HepG2 (cell line): ENCODE measurements at regions not wholly inside any gene's neighbourhood (a gene's known extent, or its start where the extent isn't known, plus 50 kb on each side); places are given as distances from the start of the nearest gene placed in this dataset.

Source experiments
- AHR ChIP-seq: IDR thresholded peaks from 2 replicates; pipeline ENCODE4 v1.6.1; 2018; ENCODE audit warnings: missing genetic modification reagents, missing compliant biosample characterization
- EZH2 ChIP-seq: conservative IDR thresholded peaks from 2 replicates; pipeline ENCODE4 v1.6.1; 2012; ENCODE audit warnings: mild to moderate bottlenecking, low read depth, low read length, moderate library complexity
- GATAD2A ChIP-seq: IDR thresholded peaks from 2 replicates; pipeline ENCODE4 v1.6.1; 2016
- HIVEP1 ChIP-seq: sonication (generic); formaldehyde crosslinking; IDR thresholded peaks from 2 replicates; pipeline ENCODE4 v1.4.0; 2020; ENCODE audit warnings: mild to moderate bottlenecking, missing genetic modification reagents
- NFYB ChIP-seq: sonication (generic); formaldehyde crosslinking; IDR thresholded peaks from 2 replicates; pipeline ENCODE4 v1.4.0; 2020; ENCODE audit warnings: missing genetic modification reagents
- TF ChIP-seq, protein P1 (sequence below): sonication (generic); formaldehyde crosslinking; IDR thresholded peaks from 2 replicates; pipeline ENCODE4 v1.4.0; 2020; ENCODE audit warnings: mild to moderate bottlenecking, missing genetic modification reagents
- TF ChIP-seq, protein P2 (sequence below): sonication (generic); formaldehyde crosslinking; IDR thresholded peaks from 2 replicates; pipeline ENCODE4 v1.5.0; 2020; ENCODE audit warnings: mild to moderate bottlenecking, missing genetic modification reagents, moderate library complexity
- TF ChIP-seq, protein P3 (sequence below): sonication (generic); formaldehyde crosslinking; conservative IDR thresholded peaks from 2 replicates; pipeline ENCODE4 v1.8.1; 2023; ENCODE audit warnings: missing genetic modification reagents

DNA sequence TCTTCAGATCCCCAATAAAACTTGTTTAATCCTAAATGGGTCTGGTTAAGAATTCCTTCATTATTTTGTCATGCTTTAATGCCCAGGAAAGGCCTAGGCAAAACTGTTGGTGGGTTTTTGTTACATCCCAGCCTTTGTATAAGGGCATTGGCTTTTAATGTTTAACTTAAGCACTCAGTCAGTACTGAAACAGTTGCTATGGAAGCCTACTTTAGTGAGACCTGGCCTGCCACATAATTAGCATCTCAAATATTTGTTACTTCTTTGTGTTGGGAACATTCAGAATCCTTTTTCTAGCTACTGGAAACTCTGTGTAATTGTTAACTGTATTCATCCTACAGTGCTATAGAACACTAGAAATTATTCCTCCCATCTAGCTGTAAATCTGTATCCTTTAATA, 369.6 kb upstream of the ATP10A start:
- TF ChIP-seq AHR (CRISPR knock-in tag) = no peak
- TF ChIP-seq EZH2 = no peak
- TF ChIP-seq HIVEP1 = no peak
- TF ChIP-seq, protein P1, sequence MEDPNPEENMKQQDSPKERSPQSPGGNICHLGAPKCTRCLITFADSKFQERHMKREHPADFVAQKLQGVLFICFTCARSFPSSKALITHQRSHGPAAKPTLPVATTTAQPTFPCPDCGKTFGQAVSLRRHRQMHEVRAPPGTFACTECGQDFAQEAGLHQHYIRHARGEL (CRISPR knock-in tag) = no peak
- TF ChIP-seq, protein P2, sequence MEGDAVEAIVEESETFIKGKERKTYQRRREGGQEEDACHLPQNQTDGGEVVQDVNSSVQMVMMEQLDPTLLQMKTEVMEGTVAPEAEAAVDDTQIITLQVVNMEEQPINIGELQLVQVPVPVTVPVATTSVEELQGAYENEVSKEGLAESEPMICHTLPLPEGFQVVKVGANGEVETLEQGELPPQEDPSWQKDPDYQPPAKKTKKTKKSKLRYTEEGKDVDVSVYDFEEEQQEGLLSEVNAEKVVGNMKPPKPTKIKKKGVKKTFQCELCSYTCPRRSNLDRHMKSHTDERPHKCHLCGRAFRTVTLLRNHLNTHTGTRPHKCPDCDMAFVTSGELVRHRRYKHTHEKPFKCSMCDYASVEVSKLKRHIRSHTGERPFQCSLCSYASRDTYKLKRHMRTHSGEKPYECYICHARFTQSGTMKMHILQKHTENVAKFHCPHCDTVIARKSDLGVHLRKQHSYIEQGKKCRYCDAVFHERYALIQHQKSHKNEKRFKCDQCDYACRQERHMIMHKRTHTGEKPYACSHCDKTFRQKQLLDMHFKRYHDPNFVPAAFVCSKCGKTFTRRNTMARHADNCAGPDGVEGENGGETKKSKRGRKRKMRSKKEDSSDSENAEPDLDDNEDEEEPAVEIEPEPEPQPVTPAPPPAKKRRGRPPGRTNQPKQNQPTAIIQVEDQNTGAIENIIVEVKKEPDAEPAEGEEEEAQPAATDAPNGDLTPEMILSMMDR (CRISPR knock-in tag) = no peak
- no peak for TF ChIP-seq NFYB (CRISPR knock-in tag)
- TF ChIP-seq, protein P3, sequence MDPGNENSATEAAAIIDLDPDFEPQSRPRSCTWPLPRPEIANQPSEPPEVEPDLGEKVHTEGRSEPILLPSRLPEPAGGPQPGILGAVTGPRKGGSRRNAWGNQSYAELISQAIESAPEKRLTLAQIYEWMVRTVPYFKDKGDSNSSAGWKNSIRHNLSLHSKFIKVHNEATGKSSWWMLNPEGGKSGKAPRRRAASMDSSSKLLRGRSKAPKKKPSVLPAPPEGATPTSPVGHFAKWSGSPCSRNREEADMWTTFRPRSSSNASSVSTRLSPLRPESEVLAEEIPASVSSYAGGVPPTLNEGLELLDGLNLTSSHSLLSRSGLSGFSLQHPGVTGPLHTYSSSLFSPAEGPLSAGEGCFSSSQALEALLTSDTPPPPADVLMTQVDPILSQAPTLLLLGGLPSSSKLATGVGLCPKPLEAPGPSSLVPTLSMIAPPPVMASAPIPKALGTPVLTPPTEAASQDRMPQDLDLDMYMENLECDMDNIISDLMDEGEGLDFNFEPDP (CRISPR knock-in tag) = no peak
- no peak for TF ChIP-seq GATAD2A (CRISPR knock-in tag)
